HepG2 (cell line): ENCODE measurements at regions not wholly inside any gene's neighbourhood (a gene's known extent, or its start where the extent isn't known, plus 50 kb on each side); places are given as distances from the start of the nearest gene placed in this dataset.

Experiments used
- ATAC-seq: fragments of 200-7000 bp; cut with Tn5 transposase; 3 replicates; pipeline ENCODE4 v1.9.1; 2020; ENCODE audit warnings: mild to moderate bottlenecking, moderate library complexity
- BruUV-seq: library from RNA; stranded (reverse); fragments of 400-500 nt; replicated peaks from 2 replicates; lab custom pipeline; 2021; lab: Mats Ljungman, UMichigan
- CTCF ChIA-PET: fragments of 300-600 bp; formaldehyde crosslinking; extraction: SDS; loops from one replicate; lab custom pipeline; 2021; ENCODE audit warnings: low total read pairs, inconsistent platforms, low intra/inter-chr PET ratio; lab: Yijun Ruan, JAX
- POLR2A ChIA-PET: fragments of 350-600 bp; sonication (Branson Sonifier 250); formaldehyde crosslinking; loops from one replicate; lab custom pipeline; 2020; ENCODE audit warnings: antibody characterized with exemption, inconsistent platforms; lab: Yijun Ruan, JAX
- DNase-seq: peaks from one replicate; pipeline ENCODE4 v3.0.0-alpha.2; 2015; ENCODE audit warnings: low spot score
- FAIRE-seq: peaks from 3 replicates; lab custom pipeline; 2011; peaks lifted over from hg19 to GRCh38; lab: Jason Lieb, UNC
- H2AFZ ChIP-seq: one replicate; pipeline ENCODE4 v1.6.1; 2011; ENCODE audit warnings: low read length, inconsistent platforms
- H3K27ac ChIP-seq: fragments of 300-600 bp; 3 replicates; pipeline ENCODE4 v1.8.0; 2011; ENCODE audit warnings: mixed run types, mild to moderate bottlenecking, mixed read lengths, low read length, inconsistent platforms; ENCODE audit not compliant: insufficient read depth; ENCODE audit errors: extremely low read length
- H3K27me3 ChIP-seq, 2 experiments: fragments of 200-600 bp in 1 of 2; 2 replicates in 1 of 2; 3 replicates in 1 of 2; pipeline versions ENCODE4 v1.6.0 to v1.8.0; 2011; ENCODE audit warnings: low read length in 2 of 2, mild to moderate bottlenecking in 2 of 2, moderate library complexity in 2 of 2, inconsistent platforms in 1 of 2; ENCODE audit not compliant: insufficient read depth in 2 of 2, control insufficient read depth in 1 of 2
- H3K36me3 ChIP-seq, 2 experiments: fragments of 200-600 bp in 1 of 2; replicated peaks in 1 of 2; 2 replicates in 1 of 2; 3 replicates in 1 of 2; pipeline versions ENCODE4 v1.5.1 to v1.8.0; 2011; ENCODE audit warnings: low read length in 2 of 2, inconsistent platforms in 1 of 2; ENCODE audit not compliant: insufficient read depth in 2 of 2, control insufficient read depth in 1 of 2
- H3K4me1 ChIP-seq: 2 replicates; pipeline ENCODE4 v1.5.1; 2012; ENCODE audit warnings: low read length, inconsistent platforms; ENCODE audit not compliant: insufficient read depth
- H3K4me2 ChIP-seq: 2 replicates; pipeline ENCODE4 v1.6.0; 2011; ENCODE audit warnings: low read depth, low read length, inconsistent platforms
- H3K4me3 ChIP-seq, 3 experiments: fragments of 200-600 bp in 1 of 3; sonication (generic), shearing (Covaris generic) in 1 of 3; replicated peaks in 1 of 3; 2 replicates each; pipeline ENCODE4 v1.5.1; 2011 to 2016; ENCODE audit warnings: low read length in 3 of 3, inconsistent platforms in 2 of 3, low read depth in 2 of 3, mild to moderate bottlenecking in 2 of 3, control low read depth in 1 of 3, mixed read lengths in 1 of 3; ENCODE audit not compliant: insufficient read depth in 1 of 3
- H3K79me2 ChIP-seq: one replicate; pipeline ENCODE4 v1.6.1; 2011; ENCODE audit warnings: low read length, inconsistent platforms; ENCODE audit not compliant: insufficient read depth
- H3K9ac ChIP-seq: 2 replicates; pipeline ENCODE4 v1.6.0; 2011; ENCODE audit warnings: mild to moderate bottlenecking, low read depth, low read length, inconsistent platforms; ENCODE audit not compliant: insufficient read depth
- H3K9me3 ChIP-seq: 2 replicates; pipeline ENCODE4 v1.5.1; 2012; ENCODE audit warnings: mild to moderate bottlenecking, low read length
- H4K20me1 ChIP-seq: 2 replicates; pipeline ENCODE4 v1.6.0; 2011; ENCODE audit warnings: inconsistent platforms, mild to moderate bottlenecking, low read length, moderate library complexity; ENCODE audit not compliant: insufficient read depth
- CCDC6 ChIP-seq: sonication (generic); formaldehyde crosslinking; IDR thresholded peaks from 2 replicates; pipeline ENCODE4 v1.8.1; 2022; ENCODE audit warnings: mild to moderate bottlenecking, missing genetic modification reagents, moderate library complexity
- GATA4 ChIP-seq: sonication (generic); IDR thresholded peaks from 2 replicates; pipeline ENCODE4 v1.6.1; 2016; ENCODE audit warnings: antibody characterized with exemption, low read depth, borderline replicate concordance
- NFYC ChIP-seq: IDR thresholded peaks from 2 replicates; pipeline ENCODE4 v1.6.1; 2016; ENCODE audit warnings: missing genetic modification reagents, missing compliant biosample characterization
- PRMT3 ChIP-seq: sonication (generic); formaldehyde crosslinking; IDR thresholded peaks from 2 replicates; pipeline ENCODE4 v1.8.1; 2022; ENCODE audit warnings: low read depth, mild to moderate bottlenecking, moderate library complexity, missing genetic modification reagents, borderline replicate concordance
- RBM22 ChIP-seq: fragments of 200-400 bp; formaldehyde crosslinking; optimal IDR thresholded peaks from 2 replicates; pipeline ENCODE3; 2017; ENCODE audit warnings: mild to moderate bottlenecking, low read length, moderate library complexity
- RFX1 ChIP-seq: fragments of 450-650 bp; IDR thresholded peaks from 2 replicates; pipeline ENCODE4 v1.6.1; 2017
- TAF1 ChIP-seq: sonication (generic); formaldehyde crosslinking; IDR thresholded peaks from 2 replicates; pipeline ENCODE4 v1.4.0; 2020; ENCODE audit warnings: missing genetic modification reagents
- ZNF101 ChIP-seq: sonication (generic); formaldehyde crosslinking; IDR thresholded peaks from 2 replicates; pipeline ENCODE4 v1.4.0; 2020; ENCODE audit warnings: mild to moderate bottlenecking, low read depth, missing genetic modification reagents, borderline replicate concordance
- ZNF326 ChIP-seq: sonication (generic); formaldehyde crosslinking; IDR thresholded peaks from 2 replicates; pipeline ENCODE4 v1.4.0; 2020; ENCODE audit warnings: missing genetic modification reagents, borderline replicate concordance
- ZNF577 ChIP-seq: sonication (generic); formaldehyde crosslinking; IDR thresholded peaks from 2 replicates; pipeline ENCODE4 v1.4.0; 2020; ENCODE audit warnings: mild to moderate bottlenecking, low read depth, missing genetic modification reagents, borderline replicate concordance
- ZNF580 ChIP-seq: IDR thresholded peaks from 2 replicates; pipeline ENCODE4 v1.6.1; 2016; ENCODE audit warnings: low read depth, borderline replicate concordance
- WGBS: methylation state at CpG from one replicate; pipeline ENCODE4 v1.1.6; 2017; ENCODE audit warnings: low lambda C conversion rate; 5-methylcytosine and 5-hydroxymethylcytosine counted together
- in situ Hi-C: cut with HindIII; loops from 2 replicates; pipeline ENCODE4 v1.10.0; 2017; ENCODE audit warnings: low pct_unique_long_range_greater_than_20kb; ENCODE audit not compliant: extremely low pct_ligation_motif_present
- intact Hi-C: fragments of 100-400 bp; cut with micrococcal nuclease; formaldehyde crosslinking; loops from one replicate; pipeline ENCODE4 v1.10.0; 2022; ENCODE audit not compliant: unreplicated experiment
- TF ChIP-seq, protein P1 (sequence below): sonication (generic); formaldehyde crosslinking; IDR thresholded peaks from 2 replicates; pipeline ENCODE4 v1.5.1; 2020; ENCODE audit warnings: mild to moderate bottlenecking, missing genetic modification reagents, moderate library complexity
- TF ChIP-seq, protein P2 (sequence below), 2 experiments: sonication (generic) in 1 of 2; formaldehyde crosslinking in 1 of 2; IDR thresholded peaks; 2 replicates each; pipeline versions ENCODE4 v1.4.0 to v1.6.1; 2016 to 2020; ENCODE audit warnings: borderline replicate concordance in 1 of 2, low read depth in 1 of 2, mild to moderate bottlenecking in 1 of 2, missing genetic modification reagents in 1 of 2
- TF ChIP-seq, protein P3 (sequence below): sonication (generic); formaldehyde crosslinking; IDR thresholded peaks from 2 replicates; pipeline ENCODE4 v1.4.0; 2020; ENCODE audit warnings: missing genetic modification reagents

DNA sequence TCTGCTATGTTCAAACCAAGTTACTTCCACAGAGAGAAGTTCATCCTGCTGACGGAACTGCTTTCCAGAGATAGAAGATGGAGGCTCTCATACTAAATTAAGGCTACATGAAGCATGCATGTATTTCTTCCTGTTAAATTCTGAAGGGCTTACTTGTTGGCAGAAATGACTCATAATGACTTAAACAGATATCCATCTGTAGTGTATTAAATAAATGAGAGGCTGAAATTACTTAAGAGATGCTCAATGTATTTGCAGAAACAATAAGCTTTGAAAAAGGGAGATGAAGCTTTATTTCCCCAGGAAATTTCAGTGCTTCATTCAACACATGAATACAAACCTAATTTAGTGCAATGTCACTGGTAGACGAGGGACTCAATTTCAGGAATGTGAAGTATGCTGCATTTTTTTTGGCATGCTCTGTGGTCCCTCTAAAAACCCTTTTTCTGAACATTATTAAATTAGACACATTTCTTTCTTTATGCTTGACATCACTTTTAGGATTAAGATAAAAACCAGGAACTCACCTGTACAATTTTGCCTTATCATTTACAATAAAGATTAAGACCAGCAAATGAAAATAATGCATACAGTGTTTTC, 759.1 kb upstream of the POU3F4 start:
- no peak for ATAC-seq
- H3K9ac ChIP-seq: no peak overlapping the region
- POLR2A ChIA-PET: no interaction called here
- no peaks in the 10 kb centered on the region for H3K4me1 ChIP-seq
- H3K4me2 ChIP-seq: no peak overlapping the region
- no peak overlapping the region for H3K27ac ChIP-seq
- H4K20me1 ChIP-seq: no peaks in the 10 kb centered on the region
- no peak overlapping the region for H2AFZ ChIP-seq
- H3K27me3 ChIP-seq: no peaks in the 10 kb centered on the region
- no peak overlapping the region for H3K4me3 ChIP-seq
- no peak for DNase-seq
- H3K9me3 ChIP-seq: no peaks in the 10 kb centered on the region
- in situ Hi-C loops: no loop called here
- BruUV-seq: no TSS peak
- CTCF ChIA-PET: no interaction called here
- H3K36me3 ChIP-seq: no peaks in the 10 kb centered on the region
- H3K79me2 ChIP-seq: no peaks in the 10 kb centered on the region
- no peak for FAIRE-seq
- WGBS: 0% methylated on average over 2 of the region's 2 CpGs
- intact Hi-C loops: no loop called here
- TF ChIP-seq ZNF326: no peak
- TF ChIP-seq, protein P1, sequence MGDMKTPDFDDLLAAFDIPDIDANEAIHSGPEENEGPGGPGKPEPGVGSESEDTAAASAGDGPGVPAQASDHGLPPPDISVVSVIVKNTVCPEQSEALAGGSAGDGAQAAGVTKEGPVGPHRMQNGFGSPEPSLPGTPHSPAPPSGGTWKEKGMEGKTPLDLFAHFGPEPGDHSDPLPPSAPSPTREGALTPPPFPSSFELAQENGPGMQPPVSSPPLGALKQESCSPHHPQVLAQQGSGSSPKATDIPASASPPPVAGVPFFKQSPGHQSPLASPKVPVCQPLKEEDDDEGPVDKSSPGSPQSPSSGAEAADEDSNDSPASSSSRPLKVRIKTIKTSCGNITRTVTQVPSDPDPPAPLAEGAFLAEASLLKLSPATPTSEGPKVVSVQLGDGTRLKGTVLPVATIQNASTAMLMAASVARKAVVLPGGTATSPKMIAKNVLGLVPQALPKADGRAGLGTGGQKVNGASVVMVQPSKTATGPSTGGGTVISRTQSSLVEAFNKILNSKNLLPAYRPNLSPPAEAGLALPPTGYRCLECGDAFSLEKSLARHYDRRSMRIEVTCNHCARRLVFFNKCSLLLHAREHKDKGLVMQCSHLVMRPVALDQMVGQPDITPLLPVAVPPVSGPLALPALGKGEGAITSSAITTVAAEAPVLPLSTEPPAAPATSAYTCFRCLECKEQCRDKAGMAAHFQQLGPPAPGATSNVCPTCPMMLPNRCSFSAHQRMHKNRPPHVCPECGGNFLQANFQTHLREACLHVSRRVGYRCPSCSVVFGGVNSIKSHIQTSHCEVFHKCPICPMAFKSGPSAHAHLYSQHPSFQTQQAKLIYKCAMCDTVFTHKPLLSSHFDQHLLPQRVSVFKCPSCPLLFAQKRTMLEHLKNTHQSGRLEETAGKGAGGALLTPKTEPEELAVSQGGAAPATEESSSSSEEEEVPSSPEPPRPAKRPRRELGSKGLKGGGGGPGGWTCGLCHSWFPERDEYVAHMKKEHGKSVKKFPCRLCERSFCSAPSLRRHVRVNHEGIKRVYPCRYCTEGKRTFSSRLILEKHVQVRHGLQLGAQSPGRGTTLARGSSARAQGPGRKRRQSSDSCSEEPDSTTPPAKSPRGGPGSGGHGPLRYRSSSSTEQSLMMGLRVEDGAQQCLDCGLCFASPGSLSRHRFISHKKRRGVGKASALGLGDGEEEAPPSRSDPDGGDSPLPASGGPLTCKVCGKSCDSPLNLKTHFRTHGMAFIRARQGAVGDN (CRISPR knock-in tag): no peak
- no peak for TF ChIP-seq CCDC6
- TF ChIP-seq PRMT3 (CRISPR knock-in tag): no peak
- TF ChIP-seq ZNF101 (CRISPR knock-in tag): no peak
- TF ChIP-seq NFYC (CRISPR knock-in tag): no peak
- TF ChIP-seq, protein P2, sequence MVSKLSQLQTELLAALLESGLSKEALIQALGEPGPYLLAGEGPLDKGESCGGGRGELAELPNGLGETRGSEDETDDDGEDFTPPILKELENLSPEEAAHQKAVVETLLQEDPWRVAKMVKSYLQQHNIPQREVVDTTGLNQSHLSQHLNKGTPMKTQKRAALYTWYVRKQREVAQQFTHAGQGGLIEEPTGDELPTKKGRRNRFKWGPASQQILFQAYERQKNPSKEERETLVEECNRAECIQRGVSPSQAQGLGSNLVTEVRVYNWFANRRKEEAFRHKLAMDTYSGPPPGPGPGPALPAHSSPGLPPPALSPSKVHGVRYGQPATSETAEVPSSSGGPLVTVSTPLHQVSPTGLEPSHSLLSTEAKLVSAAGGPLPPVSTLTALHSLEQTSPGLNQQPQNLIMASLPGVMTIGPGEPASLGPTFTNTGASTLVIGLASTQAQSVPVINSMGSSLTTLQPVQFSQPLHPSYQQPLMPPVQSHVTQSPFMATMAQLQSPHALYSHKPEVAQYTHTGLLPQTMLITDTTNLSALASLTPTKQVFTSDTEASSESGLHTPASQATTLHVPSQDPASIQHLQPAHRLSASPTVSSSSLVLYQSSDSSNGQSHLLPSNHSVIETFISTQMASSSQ (IDR thresholded peaks at IDR 0.05; ENCODE audit: low read depth): no peak
- TF ChIP-seq, protein P2 (CRISPR knock-in tag; IDR thresholded peaks at IDR 0.05; ENCODE audit: borderline replicate concordance): no peak
- no peak for TF ChIP-seq ZNF577 (CRISPR knock-in tag)
- TF ChIP-seq TAF1 (CRISPR knock-in tag): no peak
- no peak for TF ChIP-seq RFX1
- TF ChIP-seq GATA4: no peak
- no peak for TF ChIP-seq RBM22
- no peak for TF ChIP-seq ZNF580 (CRISPR knock-in tag)
- TF ChIP-seq, protein P3, sequence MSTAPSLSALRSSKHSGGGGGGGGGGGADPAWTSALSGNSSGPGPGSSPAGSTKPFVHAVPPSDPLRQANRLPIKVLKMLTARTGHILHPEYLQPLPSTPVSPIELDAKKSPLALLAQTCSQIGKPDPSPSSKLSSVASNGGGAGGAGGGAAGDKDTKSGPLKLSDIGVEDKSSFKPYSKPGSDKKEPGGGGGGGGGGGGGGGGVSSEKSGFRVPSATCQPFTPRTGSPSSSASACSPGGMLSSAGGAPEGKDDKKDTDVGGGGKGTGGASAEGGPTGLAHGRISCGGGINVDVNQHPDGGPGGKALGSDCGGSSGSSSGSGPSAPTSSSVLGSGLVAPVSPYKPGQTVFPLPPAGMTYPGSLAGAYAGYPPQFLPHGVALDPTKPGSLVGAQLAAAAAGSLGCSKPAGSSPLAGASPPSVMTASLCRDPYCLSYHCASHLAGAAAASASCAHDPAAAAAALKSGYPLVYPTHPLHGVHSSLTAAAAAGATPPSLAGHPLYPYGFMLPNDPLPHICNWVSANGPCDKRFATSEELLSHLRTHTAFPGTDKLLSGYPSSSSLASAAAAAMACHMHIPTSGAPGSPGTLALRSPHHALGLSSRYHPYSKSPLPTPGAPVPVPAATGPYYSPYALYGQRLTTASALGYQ: no peak
